GM18505 (cell line): ENCODE measurements at regions not wholly inside any gene's neighbourhood (a gene's known extent, or its start where the extent isn't known, plus 50 kb on each side); places are given as distances from the start of the nearest gene placed in this dataset.

Experiments
- ATAC-seq: cut with Tn5 transposase; IDR thresholded peaks from one replicate; pipeline ENCODE4 v1.9.1; 2021; ENCODE audit not compliant: unreplicated experiment
- POLR2A ChIP-seq: IDR thresholded peaks from 4 replicates; pipeline ENCODE4 v1.6.1; 2011; ENCODE audit warnings: borderline replicate concordance; ENCODE audit not compliant: insufficient read depth, insufficient read length; ENCODE audit errors: extremely low read depth

DNA sequence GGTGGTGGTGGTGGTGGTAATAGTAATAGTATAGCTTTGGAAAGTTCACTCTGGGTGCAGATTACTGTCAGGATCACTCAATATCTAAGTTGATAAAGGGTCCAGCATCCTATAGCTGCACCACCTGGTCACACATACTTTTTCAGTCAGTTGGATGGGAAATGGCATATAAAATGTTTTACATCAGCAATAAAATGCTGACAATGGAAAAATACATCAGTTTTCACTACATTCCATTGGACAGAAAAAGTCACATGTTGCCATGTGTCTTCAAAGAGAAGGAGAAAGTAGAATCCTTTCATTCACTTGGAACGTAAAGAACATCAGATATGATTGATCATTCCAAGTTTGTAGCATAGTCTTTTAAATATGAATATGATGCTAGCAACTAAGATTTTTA is 481.4 kb downstream of the SLITRK6 start:
- no peak for ATAC-seq
- no peak for TF ChIP-seq POLR2A

DNA sequence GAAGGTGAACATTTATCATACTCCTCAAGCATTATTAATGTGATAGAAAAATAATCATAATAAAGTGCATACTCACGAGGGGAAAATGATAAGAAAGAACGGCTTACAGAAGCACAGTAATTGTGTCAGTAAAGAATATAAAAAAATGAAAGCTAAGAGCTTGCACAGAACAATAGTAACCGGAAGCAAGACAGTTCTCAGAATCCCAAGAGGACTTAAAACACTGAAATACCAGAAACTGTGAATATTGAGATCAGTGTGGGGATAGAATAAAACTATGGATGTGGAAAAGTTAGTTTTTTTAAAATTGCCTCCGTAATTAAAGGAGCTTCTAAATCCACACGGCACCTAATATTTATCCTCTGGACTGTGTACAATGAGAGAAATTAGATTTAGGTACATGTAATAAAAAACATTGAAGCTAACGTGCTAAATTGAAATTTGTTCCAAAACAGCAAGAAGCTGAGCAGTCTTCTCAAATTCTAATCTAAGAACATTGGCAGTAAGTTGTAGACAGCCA is 482.7 kb downstream of the SLITRK6 start:
- TF ChIP-seq POLR2A: no peak
- ATAC-seq: no peak

DNA sequence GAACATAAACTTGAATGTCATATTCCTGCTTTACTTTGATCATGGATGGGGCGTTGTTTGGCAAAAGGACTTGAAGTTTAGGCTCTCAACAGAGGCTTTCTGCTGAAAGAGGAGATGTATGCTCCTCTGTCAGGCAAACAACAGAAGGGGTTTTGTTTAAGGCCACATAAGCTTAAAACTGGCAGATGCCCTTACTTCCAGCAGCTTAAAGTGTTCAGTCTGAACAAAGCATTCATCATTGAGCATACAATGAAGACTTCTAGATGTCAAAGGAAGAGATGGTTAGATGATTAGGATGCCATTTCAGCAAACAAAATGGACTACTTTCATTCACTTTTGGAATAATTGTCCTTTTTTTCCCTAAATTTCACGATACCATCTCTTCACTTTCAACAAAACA is 484.5 kb downstream of the SLITRK6 start:
- ATAC-seq: no peak
- TF ChIP-seq POLR2A: no peak

- TF ChIP-seq POLR2A: no peak
- ATAC-seq: no peak
Measured at GRCh38 chr13:85313761-85314503, 485.3 kb downstream of the SLITRK6 start.

DNA sequence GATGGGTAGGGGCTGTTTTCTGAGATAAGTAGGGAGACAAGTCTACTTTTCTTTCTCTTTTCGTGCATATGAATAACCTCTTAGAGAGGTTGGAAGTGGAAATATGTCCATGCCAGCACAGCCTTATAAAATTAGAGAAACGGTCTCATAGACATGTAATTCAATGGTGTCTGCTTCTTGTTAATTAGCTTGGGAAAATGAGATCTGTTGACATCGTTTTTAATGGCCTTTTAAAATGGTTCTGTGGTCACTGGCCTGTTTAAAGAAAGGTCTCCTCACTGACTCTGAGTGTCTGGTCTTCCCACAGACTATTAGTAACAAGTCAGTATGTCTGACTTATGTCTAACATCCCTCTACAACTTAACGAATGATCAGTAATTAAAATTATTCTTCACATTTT is 487.1 kb downstream of the SLITRK6 start:
- no peak for ATAC-seq

GRCh38 chr13:85303630-85304029 is 495.6 kb downstream of the SLITRK6 start:
- no peak for ATAC-seq
- no peak for TF ChIP-seq POLR2A

More for the DNA sequence above, 487.1 kb downstream of the SLITRK6 start:
- no peak for TF ChIP-seq POLR2A

DNA sequence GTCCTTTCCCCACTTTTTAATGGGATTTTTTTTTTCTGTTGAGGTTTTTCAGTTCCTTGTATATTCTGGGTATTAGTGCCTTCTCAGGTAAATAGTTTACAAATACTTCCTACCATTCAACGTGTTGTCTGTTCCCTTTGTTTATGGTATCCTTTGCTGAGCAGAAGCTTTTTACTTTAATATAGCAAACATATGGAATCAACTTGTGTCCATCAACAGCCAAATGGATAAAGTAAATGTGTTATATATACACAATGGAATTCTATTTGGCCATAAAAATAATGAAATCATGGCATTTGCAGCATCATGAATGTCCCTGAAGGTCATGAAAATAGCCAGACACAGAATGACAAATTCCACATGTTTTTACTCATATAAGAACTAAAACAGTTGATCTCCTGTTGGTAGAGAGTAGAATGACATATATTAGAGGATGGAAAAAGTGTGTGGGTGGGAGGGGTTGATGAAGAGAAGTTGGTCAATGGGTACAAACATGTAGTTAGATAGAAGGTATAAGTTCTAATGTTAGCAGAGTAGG is 500.8 kb downstream of the SLITRK6 start:
- TF ChIP-seq POLR2A: no peak
- ATAC-seq: no peak

DNA sequence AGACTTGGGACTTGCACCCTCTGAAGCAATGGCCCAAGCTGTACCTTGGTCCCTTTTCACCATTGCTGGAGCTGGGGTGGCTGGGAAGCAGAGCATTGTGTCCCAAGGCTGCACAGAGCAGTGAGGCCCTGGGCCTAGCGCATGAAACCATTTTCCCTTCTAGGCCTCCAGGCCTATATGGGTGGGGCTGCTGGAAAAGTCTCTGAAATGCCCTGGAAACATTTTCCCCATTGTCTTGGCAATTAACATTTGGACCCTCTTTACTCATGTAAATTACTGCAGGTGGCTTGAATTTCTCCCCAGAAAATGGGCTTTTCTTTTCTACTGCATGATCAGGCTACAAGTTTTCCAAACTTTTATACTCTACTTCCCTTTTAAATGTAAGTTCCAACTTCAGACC is 510.5 kb downstream of the SLITRK6 start:
- no peak for TF ChIP-seq POLR2A
- ATAC-seq: no peak

DNA sequence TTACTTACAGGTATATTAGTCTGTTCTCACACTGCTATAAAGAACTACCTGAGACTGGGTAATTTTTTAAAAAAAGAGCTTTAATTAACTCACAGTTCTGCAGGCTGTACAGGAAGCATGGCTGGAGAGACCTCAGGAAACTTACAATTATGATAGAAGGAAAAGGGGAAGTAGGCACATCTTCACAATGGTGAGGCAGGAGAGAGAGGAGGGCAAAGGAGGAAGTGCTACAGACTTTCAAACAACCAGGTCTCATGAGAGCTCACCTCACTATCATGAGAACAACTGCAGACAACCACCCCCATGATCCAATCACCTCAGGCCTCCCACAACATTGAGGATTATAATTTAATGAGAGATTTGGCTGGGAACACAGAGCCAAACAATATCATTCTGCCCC is 511.7 kb downstream of the SLITRK6 start:
- TF ChIP-seq POLR2A: no peak
- ATAC-seq: no peak

DNA sequence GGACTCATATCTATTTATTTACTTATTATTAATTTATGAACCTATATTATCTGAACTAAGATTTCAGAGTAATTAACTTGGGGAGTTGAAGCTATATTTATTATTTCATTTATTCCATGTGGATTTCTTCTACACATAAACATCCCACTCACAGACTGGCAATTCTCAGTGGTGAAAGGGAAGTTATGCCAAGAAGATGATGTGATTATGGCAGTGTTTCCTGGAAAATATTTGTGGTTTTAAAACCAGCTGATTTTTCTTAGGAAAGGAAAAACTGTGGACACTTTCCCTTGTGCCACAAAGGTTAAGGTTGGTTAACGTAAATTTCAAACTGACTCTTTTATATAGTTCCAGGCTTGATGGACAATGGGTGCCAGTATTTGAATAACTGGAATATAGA is 513.1 kb downstream of the SLITRK6 start:
- TF ChIP-seq POLR2A: no peak
- no peak for ATAC-seq

- no peak for TF ChIP-seq POLR2A
- ATAC-seq: no peak
Measured at GRCh38 chr13:85284349-85284748, 514.9 kb downstream of the SLITRK6 start.

- no peak for ATAC-seq
- TF ChIP-seq POLR2A: no peak
Measured at GRCh38 chr13:85283408-85283807, 515.8 kb downstream of the SLITRK6 start.

DNA sequence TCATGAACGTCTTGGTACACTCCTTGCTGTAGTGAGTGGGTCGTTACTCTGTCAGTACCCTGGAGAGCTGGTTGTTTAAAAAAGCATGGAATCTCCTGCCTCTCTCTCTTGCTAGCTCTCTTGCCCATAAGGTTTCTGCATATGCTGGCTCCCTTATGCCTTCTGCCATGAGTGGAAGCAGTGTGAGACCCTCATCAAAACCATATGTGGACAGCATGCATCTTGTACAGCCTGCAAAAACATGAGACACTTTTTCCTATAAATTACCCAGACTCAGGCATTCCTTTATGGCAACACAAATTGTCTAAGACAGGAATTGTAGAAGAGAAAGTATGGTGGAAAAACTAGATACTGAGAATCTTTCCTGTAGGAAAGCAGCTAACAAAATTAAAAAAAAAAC is 516.3 kb downstream of the SLITRK6 start:
- TF ChIP-seq POLR2A: no peak
- ATAC-seq: no peak

DNA sequence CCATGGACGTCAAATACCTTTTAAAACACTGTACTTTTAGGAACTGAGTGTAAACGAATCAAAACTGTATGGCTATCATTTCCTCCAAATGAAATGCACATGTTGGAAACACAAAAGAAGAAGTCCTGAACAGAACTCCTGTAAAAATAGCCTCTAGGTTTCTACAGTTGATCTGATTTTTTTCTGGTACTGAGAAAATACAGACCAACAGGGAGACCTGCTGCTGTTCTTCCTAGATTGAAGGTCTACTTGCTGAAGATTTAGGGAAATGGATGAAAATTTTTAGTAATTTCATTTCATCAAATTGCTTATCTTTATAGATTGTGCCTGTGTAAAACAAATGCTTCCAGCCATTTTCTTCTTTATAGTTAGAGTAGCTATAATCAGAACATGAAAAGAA is 520.4 kb downstream of the SLITRK6 start:
- ATAC-seq: no peak
- TF ChIP-seq POLR2A: no peak
